NT2/D1 (cell line): ENCODE measurements at regions not wholly inside any gene's neighbourhood (a gene's known extent, or its start where the extent isn't known, plus 50 kb on each side); places are given as distances from the start of the nearest gene placed in this dataset.
A peak's percentile ranks its signal among the peaks of the same experiment; 100 is the strongest.

ENCODE experiments used
- DNase-seq: peaks from one replicate; pipeline ENCODE4 v3.0.0-alpha.2; 2011; ENCODE audit warnings: low read depth, low spot score
- H3K27me3 ChIP-seq: 2 replicates; pipeline ENCODE4 v1.6.0; 2011; ENCODE audit warnings: mild to moderate bottlenecking; ENCODE audit not compliant: insufficient read length, insufficient read depth
- H3K36me3 ChIP-seq: 2 replicates; pipeline ENCODE4 v1.6.1; 2011; ENCODE audit warnings: mild to moderate bottlenecking, low read length, mixed read lengths; ENCODE audit not compliant: insufficient read depth, insufficient read length
- H3K4me1 ChIP-seq: 2 replicates; pipeline ENCODE4 v1.5.1; 2011; ENCODE audit not compliant: insufficient read depth, insufficient read length
- H3K4me3 ChIP-seq: 2 replicates; pipeline ENCODE4 v1.5.1; 2011; ENCODE audit warnings: low read depth; ENCODE audit not compliant: insufficient read length
- H3K9ac ChIP-seq: 2 replicates; pipeline ENCODE4 v1.6.0; 2011; ENCODE audit warnings: low read depth; ENCODE audit not compliant: insufficient read length
- H3K9me3 ChIP-seq: 2 replicates; pipeline ENCODE4 v1.5.1; 2011; ENCODE audit warnings: mild to moderate bottlenecking, low read length; ENCODE audit not compliant: insufficient read depth
- SUZ12 ChIP-seq: IDR thresholded peaks from 2 replicates; pipeline ENCODE4 v1.6.1; 2011; ENCODE audit not compliant: insufficient read length, insufficient read depth; ENCODE audit errors: extremely low read depth
- YY1 ChIP-seq: IDR thresholded peaks from 2 replicates; pipeline ENCODE4 v1.6.1; 2011; ENCODE audit not compliant: insufficient read length, insufficient read depth
- ZNF274 ChIP-seq: IDR thresholded peaks from 2 replicates; pipeline ENCODE4 v1.6.1; 2011; ENCODE audit warnings: mild to moderate bottlenecking, low read depth, low read length

DNA sequence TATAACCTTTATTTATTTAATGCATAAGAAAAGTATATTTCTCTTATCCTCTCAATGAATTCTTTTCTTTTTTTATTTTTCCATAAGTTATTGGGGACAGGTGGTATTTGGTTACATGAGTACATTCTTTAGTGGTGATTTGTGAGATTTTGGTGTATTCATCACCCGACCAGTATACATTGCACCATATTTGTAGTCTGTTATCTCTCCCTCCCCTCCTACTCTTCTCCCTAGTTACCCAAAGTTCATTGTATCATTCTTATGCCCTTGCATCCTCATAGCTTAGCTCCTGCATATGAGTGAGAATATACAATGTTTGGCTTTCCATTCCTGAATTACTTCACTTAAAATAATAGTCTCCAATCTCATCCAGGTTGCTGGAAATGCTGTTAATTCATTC lies 1900.0 kb upstream of the SEL1L start:
- DNase-seq = no peak
- TF ChIP-seq ZNF274 = no peak
- TF ChIP-seq SUZ12 = no peak
- TF ChIP-seq YY1 = no peak
- no peaks in the 10 kb centered on the region for H3K4me1 ChIP-seq
- H3K9me3 ChIP-seq = no peaks in the 10 kb centered on the region
- H3K27me3 ChIP-seq = no peaks in the 10 kb centered on the region
- no peaks in the 10 kb centered on the region for H3K36me3 ChIP-seq
- no peak overlapping the region for H3K4me3 ChIP-seq
- H3K9ac ChIP-seq = no peak overlapping the region

DNA sequence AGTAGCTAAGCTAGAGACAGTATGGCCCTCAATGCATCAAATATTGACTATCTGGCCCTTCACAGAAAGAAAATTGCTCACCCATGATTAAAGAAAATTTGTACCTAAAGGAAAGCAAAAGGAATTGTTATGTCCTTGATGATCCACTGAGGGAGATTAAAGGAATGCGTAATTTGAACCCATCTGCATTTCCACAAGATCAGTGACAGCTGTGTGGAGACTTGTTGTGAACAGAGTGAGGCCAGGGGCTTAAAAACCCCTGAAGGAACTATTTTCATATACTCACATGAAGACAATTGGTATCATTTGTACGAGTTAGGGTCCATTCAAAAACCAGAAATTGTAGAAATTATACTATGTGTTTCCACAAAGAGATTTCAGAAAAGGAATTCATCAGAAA lies 1908.1 kb upstream of the SEL1L start:
- TF ChIP-seq YY1 (no peak), ZNF274 (no peak), SUZ12 (no peak)
- DNase-seq = no peak
- no peak overlapping the region for H3K4me3 ChIP-seq

DNA sequence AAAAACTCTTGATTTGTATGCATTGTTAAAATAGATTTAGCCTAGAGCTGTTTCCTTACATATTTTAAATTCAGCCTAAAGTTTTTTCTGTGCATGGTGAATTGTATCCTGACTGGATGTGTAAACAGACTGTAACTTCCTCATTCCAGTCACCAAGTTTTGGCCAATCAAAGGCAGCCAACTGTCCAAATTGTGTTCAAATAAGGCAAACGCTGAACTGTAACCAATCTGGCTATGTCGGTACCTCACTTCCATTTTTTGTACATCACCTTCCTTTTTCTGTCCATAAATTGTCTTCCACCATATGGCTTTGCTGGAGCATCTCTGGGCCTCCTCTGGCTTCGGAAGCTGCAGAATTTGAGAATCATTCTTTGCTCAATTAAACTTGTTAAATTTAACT lies 1921.9 kb upstream of the SEL1L start:
- Histone ChIP-seq H3K9me3 (peaks cover 34% of the 10 kb centered on the region), H3K27me3 (no peaks in the 10 kb centered on the region), H3K4me3 (no peak overlapping the region), H3K9ac (no peak overlapping the region), H3K4me1 (no peaks in the 10 kb centered on the region), H3K36me3 (no peaks in the 10 kb centered on the region)
- no peak for DNase-seq
- TF ChIP-seq SUZ12 (no peak), YY1 (no peak), ZNF274 (no peak)

More for the DNA sequence above, 1908.1 kb upstream of the SEL1L start:
- Histone ChIP-seq H3K36me3 (no peaks in the 10 kb centered on the region), H3K9ac (no peak overlapping the region), H3K4me1 (no peaks in the 10 kb centered on the region), H3K9me3 (no peaks in the 10 kb centered on the region), H3K27me3 (no peaks in the 10 kb centered on the region)

DNA sequence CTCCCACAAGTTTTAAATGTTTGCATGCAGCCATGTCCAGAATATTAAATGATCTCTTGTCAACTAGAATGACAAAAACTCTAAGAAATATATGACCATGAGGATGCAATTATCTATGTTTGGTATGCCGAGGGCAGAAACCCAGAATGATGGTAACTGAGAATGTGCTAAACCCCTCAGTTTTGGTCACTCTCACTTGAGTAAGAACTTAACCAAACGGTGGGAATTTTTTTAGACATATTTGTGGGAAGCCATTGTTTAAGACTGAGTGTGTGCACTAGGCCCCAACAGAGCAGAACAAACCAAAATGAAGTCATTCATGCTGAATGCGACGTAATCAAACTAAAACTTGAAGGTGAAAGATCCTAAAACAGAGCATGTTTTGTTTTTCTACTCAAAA lies 1927.9 kb upstream of the SEL1L start:
- Histone ChIP-seq H3K9ac (no peak overlapping the region), H3K9me3 (peaks cover 25% of the 10 kb centered on the region), H3K36me3 (no peaks in the 10 kb centered on the region), H3K27me3 (no peaks in the 10 kb centered on the region), H3K4me3 (no peak overlapping the region), H3K4me1 (no peaks in the 10 kb centered on the region)
- no peak for DNase-seq
- TF ChIP-seq YY1 (no peak), ZNF274 (no peak), SUZ12 (no peak)

DNA sequence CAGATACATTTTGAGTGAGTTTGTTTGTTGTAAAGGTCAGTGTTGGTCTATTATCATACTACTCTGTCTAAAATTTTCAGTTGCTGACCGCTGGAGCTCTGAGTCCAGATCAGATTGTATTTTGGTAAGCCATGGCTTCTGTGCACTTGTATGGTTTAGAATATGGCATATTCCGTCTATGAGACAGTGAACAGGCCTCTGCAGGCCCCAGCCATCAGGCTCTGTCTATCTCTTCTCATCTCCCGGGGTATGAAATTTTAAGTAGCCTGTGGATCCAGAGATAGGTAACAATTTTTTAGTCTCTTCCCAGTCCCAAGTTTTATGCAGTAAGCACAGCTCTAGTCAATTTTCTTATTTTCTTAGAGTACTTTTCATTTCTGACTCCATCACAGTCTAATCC lies 1929.1 kb upstream of the SEL1L start:
- Histone ChIP-seq H3K9ac (no peak overlapping the region), H3K27me3 (no peaks in the 10 kb centered on the region), H3K36me3 (no peaks in the 10 kb centered on the region), H3K9me3 (peaks cover 22% of the 10 kb centered on the region), H3K4me1 (no peaks in the 10 kb centered on the region), H3K4me3 (no peak overlapping the region)
- no peak for TF ChIP-seq SUZ12
- TF ChIP-seq YY1 = no peak
- TF ChIP-seq ZNF274 = no peak
- no peak for DNase-seq

DNA sequence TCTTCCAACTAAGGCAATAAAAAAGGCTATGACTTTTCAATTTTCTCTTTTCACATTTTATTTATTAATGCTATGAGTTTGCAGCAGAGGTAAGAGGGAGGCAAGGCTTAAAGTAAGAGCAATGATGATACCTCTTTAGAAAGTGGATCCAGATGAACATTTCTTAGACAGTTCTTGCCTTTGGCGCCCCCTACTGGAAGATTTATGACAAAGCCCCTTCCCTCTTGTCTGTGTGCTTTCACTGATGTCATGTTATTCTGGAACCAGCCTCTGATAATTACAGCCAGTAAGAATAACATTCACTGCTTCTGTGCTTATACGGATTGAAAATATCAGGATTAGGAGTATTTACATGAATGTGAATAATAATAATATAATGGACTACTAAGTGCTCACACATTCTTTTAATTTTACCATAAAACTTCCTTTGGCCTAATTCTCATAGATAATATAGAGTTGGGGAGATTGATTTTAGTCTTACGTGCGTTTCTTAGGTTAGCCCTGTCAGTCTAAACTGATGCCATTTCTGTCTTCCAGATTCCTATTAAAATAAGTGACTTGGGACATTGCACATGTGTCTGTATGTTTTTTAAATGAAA lies 1929.9 kb upstream of the SEL1L start:
- H3K4me1 ChIP-seq = no peaks in the 10 kb centered on the region
- DNase-seq = peak; percentile 42
- H3K36me3 ChIP-seq = no peaks in the 10 kb centered on the region
- no peaks in the 10 kb centered on the region for H3K27me3 ChIP-seq
- TF ChIP-seq YY1 = no peak
- no peak for TF ChIP-seq ZNF274
- no peak for TF ChIP-seq SUZ12
- H3K4me3 ChIP-seq = no peak overlapping the region
- H3K9me3 ChIP-seq = peaks cover 14% of the 10 kb centered on the region
- no peak overlapping the region for H3K9ac ChIP-seq

DNA sequence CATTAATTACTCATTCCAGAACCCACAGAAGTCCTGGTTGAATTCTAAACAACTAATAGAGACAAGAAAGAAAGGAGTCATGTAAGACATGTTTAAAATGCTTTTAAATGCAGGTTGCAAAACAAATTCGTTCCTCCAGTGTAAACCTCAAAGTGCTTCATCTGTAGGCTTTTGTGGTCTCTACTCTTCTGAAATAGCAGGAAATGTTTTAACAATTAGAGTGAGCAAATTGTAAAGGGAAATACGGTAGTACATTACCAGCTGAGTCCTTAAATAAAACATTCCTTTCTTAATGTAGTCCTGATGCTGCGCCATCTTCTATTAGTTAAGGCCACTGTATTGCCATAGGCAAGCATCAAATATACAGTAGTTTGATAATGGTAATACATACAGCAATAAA lies 1934.2 kb upstream of the SEL1L start:
- H3K9me3 ChIP-seq = no peaks in the 10 kb centered on the region
- no peaks in the 10 kb centered on the region for H3K4me1 ChIP-seq
- TF ChIP-seq SUZ12 (no peak), YY1 (no peak), ZNF274 (no peak)
- no peaks in the 10 kb centered on the region for H3K36me3 ChIP-seq
- DNase-seq = no peak
- H3K4me3 ChIP-seq = no peak overlapping the region
- no peaks in the 10 kb centered on the region for H3K27me3 ChIP-seq
- H3K9ac ChIP-seq = no peak overlapping the region
